Transverse colon (tissue), 4 donors: ENCODE measurements at regions not wholly inside any gene's neighbourhood (a gene's known extent, or its start where the extent isn't known, plus 50 kb on each side); places are given as distances from the start of the nearest gene placed in this dataset.

Experiments used
- DNase-seq: peaks from one replicate; pipeline ENCODE4 v3.0.0-alpha.2; 2019
- H3K27ac ChIP-seq, 4 donors: fragments of 200-600 bp; sonication (generic); 2 replicates each; pipeline ENCODE4 v1.5.1; 2016 to 2018; ENCODE audit warnings: inconsistent platforms in 4 of 4
- H3K27me3 ChIP-seq: fragments of 200-600 bp; sonication (generic); 2 replicates; pipeline ENCODE4 v1.5.1; 2017; ENCODE audit warnings: inconsistent platforms
- H3K36me3 ChIP-seq, 4 donors: fragments of 200-600 bp; sonication (generic); 2 replicates each; pipeline ENCODE4 v1.5.1; 2017 to 2019; ENCODE audit warnings: inconsistent platforms in 4 of 4
- H3K4me1 ChIP-seq, 4 donors: fragments of 200-600 bp; sonication (generic); 2 replicates each; pipeline ENCODE4 v1.5.1; 2017 to 2020; ENCODE audit warnings: inconsistent platforms in 4 of 4
- H3K4me3 ChIP-seq, 4 donors: fragments of 200-600 bp; sonication (generic); 1 replicate in 1 of 4; 2 replicates in 3 of 4; pipeline versions ENCODE4 v1.5.1 to v1.6.1; 2017 to 2019; ENCODE audit warnings: inconsistent platforms in 4 of 4
- H3K9me3 ChIP-seq, 2 donors: fragments of 200-600 bp; sonication (generic); 2 replicates each; pipeline ENCODE4 v1.5.1; 2017 to 2019; ENCODE audit warnings: inconsistent platforms in 2 of 2
- CTCF ChIP-seq, 5 experiments: fragments of 200-600 bp in 3 of 5; fragments of 450-650 bp in 2 of 5; sonication (generic) in 3 of 5; IDR thresholded peaks; 1 replicate in 2 of 5; 2 replicates in 3 of 5; pipeline ENCODE4 v1.5.1; 2016 to 2017; ENCODE audit warnings: antibody characterized with exemption in 5 of 5, inconsistent platforms in 3 of 5, mild to moderate bottlenecking in 2 of 5, moderate library complexity in 1 of 5
- EP300 ChIP-seq: sonication (generic); formaldehyde crosslinking; IDR thresholded peaks from one replicate; pipeline ENCODE4 v1.6.1; 2017; ENCODE audit warnings: antibody characterized with exemption, low read depth
- POLR2A ChIP-seq: fragments of 450-650 bp; IDR thresholded peaks from one replicate; pipeline ENCODE4 v1.6.1; 2016; ENCODE audit warnings: antibody characterized with exemption, mild to moderate bottlenecking, moderate library complexity
- POLR2AphosphoS5 ChIP-seq, 3 donors: sonication (generic); formaldehyde crosslinking; IDR thresholded peaks; one replicate each; pipeline ENCODE4 v1.6.1; 2016; ENCODE audit warnings: antibody characterized with exemption in 3 of 3
- WGBS, 2 donors: methylation state at CpG; one replicate each; pipeline ENCODE4 v1.1.5; 2018; ENCODE audit warnings: low coverage in 1 of 2; 5-methylcytosine and 5-hydroxymethylcytosine counted together
- in situ Hi-C, 4 donors: fragments of 200-750 bp; cut with MboI; loops; one replicate each; pipeline versions ENCODE4 v1.15.0 to v1.15.1; 2017; ENCODE audit warnings: low sequenced_read_pairs in 3 of 4, low pct_ligation_motif_present in 1 of 4, low pct_unique_long_range_greater_than_20kb in 1 of 4
- intact Hi-C: fragments of 100-400 bp; cut with DNase I; formaldehyde crosslinking; loops from one replicate; pipeline ENCODE4 v1.15.1; 2023; ENCODE audit warnings: low total_unique reads

GRCh38 chr21:35571910-35572309 is 488.4 kb downstream of the SETD4 start:
- DNase-seq: no peak
- in situ Hi-C loops: no loop called here

GRCh38 chr21:35568643-35569042 is 491.7 kb downstream of the SETD4 start:
- no peak overlapping the region for H3K27ac ChIP-seq
- in situ Hi-C loops (no loop called here), intact Hi-C loops (no loop called here)
- WGBS, 2 donors: 69 to 78% methylated on average over 5 of the region's 5 CpGs
- H3K4me3 ChIP-seq: no peak overlapping the region
- no peaks in the 10 kb centered on the region for H3K9me3 ChIP-seq
- no peaks in the 10 kb centered on the region for H3K27me3 ChIP-seq
- H3K4me1 ChIP-seq: no peaks in the 10 kb centered on the region
- no peak for TF ChIP-seq CTCF (IDR thresholded peaks at IDR 0.05)
- no peak for TF ChIP-seq EP300
- no peak for TF ChIP-seq POLR2A
- no peak for TF ChIP-seq POLR2AphosphoS5 (IDR thresholded peaks at IDR 0.05)
- no peak for DNase-seq
- H3K36me3 ChIP-seq: no peaks in the 10 kb centered on the region

More at GRCh38 chr21:35571910-35572309, 488.4 kb downstream of the SETD4 start:
- H3K36me3 ChIP-seq: no peaks in the 10 kb centered on the region
- H3K27ac ChIP-seq: no peak overlapping the region
- intact Hi-C loops: no loop called here
- H3K4me3 ChIP-seq: no peak overlapping the region
- H3K4me1 ChIP-seq: no peaks in the 10 kb centered on the region
- 71 to 89% methylated on average over 3 to 7 of the region's 7 CpGs for WGBS, 2 donors
- no peaks in the 10 kb centered on the region for H3K27me3 ChIP-seq
- no peaks in the 10 kb centered on the region for H3K9me3 ChIP-seq
- TF ChIP-seq POLR2A (no peak), CTCF (IDR thresholded peaks at IDR 0.05) (no peak), EP300 (no peak), POLR2AphosphoS5 (IDR thresholded peaks at IDR 0.05) (no peak)

GRCh38 chr21:35566874-35567273 is 493.5 kb downstream of the SETD4 start:
- intact Hi-C loops: no loop called here
- Histone ChIP-seq H3K27ac (no peak overlapping the region), H3K27me3 (no peaks in the 10 kb centered on the region), H3K9me3 (no peaks in the 10 kb centered on the region), H3K4me3 (no peak overlapping the region), H3K4me1 (no peaks in the 10 kb centered on the region), H3K36me3 (no peaks in the 10 kb centered on the region)
- in situ Hi-C loops: no loop called here
- 53 to 85% methylated on average over 2 to 3 of the region's 3 CpGs for WGBS, 2 donors
- TF ChIP-seq EP300: no peak
- DNase-seq: no peak

- TF ChIP-seq POLR2AphosphoS5 (IDR thresholded peaks at IDR 0.05) (no peak), POLR2A (no peak), EP300 (no peak), CTCF (IDR thresholded peaks at IDR 0.05) (no peak)
- Histone ChIP-seq H3K36me3 (no peaks in the 10 kb centered on the region), H3K4me1 (no peaks in the 10 kb centered on the region), H3K27ac (no peak overlapping the region), H3K9me3 (no peaks in the 10 kb centered on the region), H3K4me3 (no peak overlapping the region), H3K27me3 (no peaks in the 10 kb centered on the region)
- in situ Hi-C loops (no loop called here), intact Hi-C loops (no loop called here)
- 48 to 80% methylated on average over 1 to 5 of the region's 5 CpGs for WGBS, 2 donors
- DNase-seq: no peak
Measured at GRCh38 chr21:35565204-35565611, 495.1 kb downstream of the SETD4 start.

- H3K9me3 ChIP-seq: no peaks in the 10 kb centered on the region
- in situ Hi-C loops: no loop called here
- whole genome bisulfite sequencing, 2 donors: 53 to 66% methylated on average over 5 to 10 of the region's 10 CpGs
- no peaks in the 10 kb centered on the region for H3K27me3 ChIP-seq
- H3K36me3 ChIP-seq: no peaks in the 10 kb centered on the region
- H3K4me3 ChIP-seq: no peak overlapping the region
- H3K4me1 ChIP-seq: no peaks in the 10 kb centered on the region
- TF ChIP-seq POLR2AphosphoS5 (IDR thresholded peaks at IDR 0.05) (peak in 1 of 3 donors; percentile 15), POLR2A (no peak)
- DNase-seq: peak; percentile 11
- intact Hi-C loops: no loop called here
- H3K27ac ChIP-seq: peak overlapping the region in 1 of 4 donors; percentile 6
Measured at GRCh38 chr21:35563885-35564451, 496.4 kb downstream of the SETD4 start.
